ENCODE measurements at regions not wholly inside any gene's neighbourhood (a gene's known extent, or its start where the extent isn't known, plus 50 kb on each side); places are given as distances from the start of the nearest gene placed in this dataset.

- no peak for DNase-seq (ENCODE audit: low read depth, low spot score)
These were observed 146.9 kb downstream of the KLF13 start for GRCh38 chr15:31473385-31474058.

- DNase-seq (ENCODE audit: low read depth, low spot score), result no peak
These were observed 147.6 kb downstream of the KLF13 start for GRCh38 chr15:31474059-31474868.

- no peak for DNase-seq (ENCODE audit: low read depth, low spot score)
These were observed 149.7 kb downstream of the KLF13 start for GRCh38 chr15:31476236-31476810.

- no peak for DNase-seq (ENCODE audit: low read depth, low spot score)
These were observed 150.2 kb downstream of the KLF13 start for GRCh38 chr15:31476866-31477265.

GRCh38 chr15:31477301-31477700 is 150.7 kb downstream of the KLF13 start:
- DNase-seq (ENCODE audit: low read depth, low spot score), result no peak

GRCh38 chr15:31477851-31478701 is 151.4 kb downstream of the KLF13 start:
- no peak for DNase-seq (ENCODE audit: low read depth, low spot score)

- no peak for DNase-seq (ENCODE audit: low read depth, low spot score)
These were observed 152.1 kb downstream of the KLF13 start for GRCh38 chr15:31478702-31479221.

GRCh38 chr15:31480356-31481025 is 153.9 kb downstream of the KLF13 start:
- DNase-seq (ENCODE audit: low read depth, low spot score), result no peak

- no peak for DNase-seq (ENCODE audit: low read depth, low spot score)
These were observed 154.5 kb downstream of the KLF13 start for GRCh38 chr15:31481142-31481541.

- no peak for DNase-seq (ENCODE audit: low read depth, low spot score)
These were observed 155.7 kb downstream of the KLF13 start for GRCh38 chr15:31482122-31482922.

- DNase-seq (ENCODE audit: low read depth, low spot score), result no peak
These were observed 156.7 kb downstream of the KLF13 start for GRCh38 chr15:31483053-31483985.

- no peak for DNase-seq (ENCODE audit: low read depth, low spot score)
These were observed 157.6 kb downstream of the KLF13 start for GRCh38 chr15:31483986-31484951.

GRCh38 chr15:31484986-31485385 is 158.4 kb downstream of the KLF13 start:
- no peak for DNase-seq (ENCODE audit: low read depth, low spot score)

GRCh38 chr15:31485431-31485830 is 158.8 kb downstream of the KLF13 start:
- DNase-seq (ENCODE audit: low read depth, low spot score), result no peak

GRCh38 chr15:31485911-31486461 is 159.4 kb downstream of the KLF13 start:
- DNase-seq (ENCODE audit: low read depth, low spot score), result no peak

- no peak for DNase-seq (ENCODE audit: low read depth, low spot score)
These were observed 159.9 kb downstream of the KLF13 start for GRCh38 chr15:31486506-31486905.

GRCh38 chr15:31486906-31487695 is 160.5 kb downstream of the KLF13 start:
- no peak for DNase-seq (ENCODE audit: low read depth, low spot score)
